ENCODE measurements at regions not wholly inside any gene's neighbourhood (a gene's known extent, or its start where the extent isn't known, plus 50 kb on each side); places are given as distances from the start of the nearest gene placed in this dataset.
"Not testable (repeated sequence)": the region's sequence is repeated elsewhere in the genome, so short reads cannot be mapped to it uniquely, and the experiment has no call there.

GRCh38 chrX:95996294-95996693, 688.3 kb upstream of the DIAPH2 start:
- no peak for DNase-seq

GRCh38 chrX:96002431-96002830, 682.2 kb upstream of the DIAPH2 start:
- no peak for DNase-seq

- peak; percentile 82 for DNase-seq
Measured at GRCh38 chrX:96004386-96004785, 680.3 kb upstream of the DIAPH2 start.

- DNase-seq: no peak
Measured at GRCh38 chrX:96006281-96006680, 678.4 kb upstream of the DIAPH2 start.

GRCh38 chrX:96027407-96027806, 657.2 kb upstream of the DIAPH2 start:
- DNase-seq: no peak

GRCh38 chrX:96052078-96052477, 632.6 kb upstream of the DIAPH2 start:
- no peak for DNase-seq

- DNase-seq: no peak
Measured at GRCh38 chrX:96081891-96082290, 602.8 kb upstream of the DIAPH2 start.

- no peak for DNase-seq
Measured at GRCh38 chrX:96094616-96095015, 590.0 kb upstream of the DIAPH2 start.

GRCh38 chrX:96098471-96098870, 586.2 kb upstream of the DIAPH2 start:
- no peak for DNase-seq

GRCh38 chrX:96102997-96103396, 581.6 kb upstream of the DIAPH2 start:
- no peak for DNase-seq

- DNase-seq: no peak
Measured at GRCh38 chrX:96112689-96113088, 572.0 kb upstream of the DIAPH2 start.

GRCh38 chrX:96126182-96126581, 558.5 kb upstream of the DIAPH2 start:
- no peak for DNase-seq

- not testable (repeated sequence) for DNase-seq
Measured at GRCh38 chrX:96128058-96128457, 556.6 kb upstream of the DIAPH2 start.

- peak; percentile 0 for DNase-seq
Measured at GRCh38 chrX:96140796-96141195, 543.8 kb upstream of the DIAPH2 start.

- no peak for DNase-seq
Measured at GRCh38 chrX:96147681-96148080, 537.0 kb upstream of the DIAPH2 start.

GRCh38 chrX:96170626-96171025, 514.0 kb upstream of the DIAPH2 start:
- DNase-seq: no peak

- no peak for DNase-seq
Measured at GRCh38 chrX:96176921-96177320, 507.7 kb upstream of the DIAPH2 start.

GRCh38 chrX:96181605-96182004, 503.0 kb upstream of the DIAPH2 start:
- no peak for DNase-seq

- peak; percentile 1 for DNase-seq
Measured at GRCh38 chrX:96182366-96182765, 502.3 kb upstream of the DIAPH2 start.

- DNase-seq: no peak
Measured at GRCh38 chrX:96183391-96183790, 501.3 kb upstream of the DIAPH2 start.

GRCh38 chrX:96183843-96184242, 500.8 kb upstream of the DIAPH2 start:
- no peak for DNase-seq

GRCh38 chrX:96204928-96205327, 479.7 kb upstream of the DIAPH2 start:
- DNase-seq: no peak

GRCh38 chrX:96211953-96212352, 472.7 kb upstream of the DIAPH2 start:
- no peak for DNase-seq

- not testable (repeated sequence) for DNase-seq
Measured at GRCh38 chrX:96214681-96215080, 470.0 kb upstream of the DIAPH2 start.

GRCh38 chrX:96224279-96224678, 460.4 kb upstream of the DIAPH2 start:
- no peak for DNase-seq

GRCh38 chrX:96244955-96245354, 439.7 kb upstream of the DIAPH2 start:
- no peak for DNase-seq
